ENCODE measurements at regions not wholly inside any gene's neighbourhood (a gene's known extent, or its start where the extent isn't known, plus 50 kb on each side); places are given as distances from the start of the nearest gene placed in this dataset.
A peak's percentile ranks its signal among the peaks of the same experiment; 100 is the strongest.

- Histone ChIP-seq H4K20me1 (replicated peaks; ENCODE audit: insufficient read depth) (no peaks in the 10 kb centered on the region), H3K4me3 (no peak overlapping the region), H3K79me2 (replicated peaks; ENCODE audit: insufficient read depth) (no peaks in the 10 kb centered on the region), H3F3A (replicated peaks; ENCODE audit: low read depth) (no peaks in the 10 kb centered on the region), H3K4me1 (ENCODE audit: insufficient read depth) (no peaks in the 10 kb centered on the region), H3K9me2 (ENCODE audit: insufficient read depth) (no peaks in the 10 kb centered on the region), H3K27ac (ENCODE audit: low read depth) (no peak overlapping the region), H3K27me3 (ENCODE audit: insufficient read depth) (no peaks in the 10 kb centered on the region), H2AFZ (peak overlapping the region; percentile 63; the same call in 1 of the 2 replicates), H3K4me2 (no peak overlapping the region), H3K36me3 (ENCODE audit: insufficient read depth) (no peaks in the 10 kb centered on the region)
- Mint-ChIP-seq H3K36me3 (ENCODE audit: low read depth) (no peaks in the 10 kb centered on the region), H3K27ac (no peak overlapping the region), H3K4me3 (no peak overlapping the region), H3K4me1 (no peaks in the 10 kb centered on the region), H3K9me3 (peaks cover 7% of the 10 kb centered on the region; the same call in 1 of the 3 replicates), H3K27me3 (ENCODE audit: insufficient read depth, low read depth, poor library complexity) (peaks cover 1% of the 10 kb centered on the region)
- no peak for TF ChIP-seq REST (IDR thresholded peaks at IDR 0.05; ENCODE audit: unreplicated experiment)
- TF ChIP-seq EZH2 (IDR thresholded peaks at IDR 0.05; ENCODE audit: low read depth, unreplicated experiment) = no peak
- no peak for TF ChIP-seq JUNB (IDR thresholded peaks at IDR 0.05; ENCODE audit: unreplicated experiment)
- ATAC-seq (no peak), DNase-seq (ENCODE audit: low spot score) (no peak)
Measured at GRCh38 chr10:56633876-56634452, 272.9 kb upstream of the ZWINT start.

- H3K4me2 ChIP-seq = no peak overlapping the region
- Mint-ChIP-seq H3K27ac (no peak overlapping the region), H3K4me3 (no peak overlapping the region), H3K36me3 (ENCODE audit: low read depth) (no peaks in the 10 kb centered on the region), H3K9me3 (no peaks in the 10 kb centered on the region; the same call in 2 of the 3 replicates), H3K4me1 (no peaks in the 10 kb centered on the region), H3K27me3 (ENCODE audit: insufficient read depth, low read depth, poor library complexity) (peaks cover 1% of the 10 kb centered on the region)
- H3K36me3 ChIP-seq (ENCODE audit: insufficient read depth) = no peaks in the 10 kb centered on the region
- ATAC-seq (no peak), DNase-seq (ENCODE audit: low spot score) (no peak)
- no peak overlapping the region for H2AFZ ChIP-seq
- no peaks in the 10 kb centered on the region for H3K9me2 ChIP-seq (ENCODE audit: insufficient read depth)
- no peaks in the 10 kb centered on the region for H3F3A ChIP-seq (replicated peaks; ENCODE audit: low read depth)
- H3K79me2 ChIP-seq (replicated peaks; ENCODE audit: insufficient read depth) = no peaks in the 10 kb centered on the region
- no peaks in the 10 kb centered on the region for H3K4me1 ChIP-seq (ENCODE audit: insufficient read depth)
- no peak overlapping the region for H3K4me3 ChIP-seq
- no peaks in the 10 kb centered on the region for H3K27me3 ChIP-seq (ENCODE audit: insufficient read depth)
- no peaks in the 10 kb centered on the region for H4K20me1 ChIP-seq (replicated peaks; ENCODE audit: insufficient read depth)
- no peak overlapping the region for H3K27ac ChIP-seq (ENCODE audit: low read depth)
- no peak for TF ChIP-seq JUNB (IDR thresholded peaks at IDR 0.05; ENCODE audit: unreplicated experiment)
- no peak for TF ChIP-seq EZH2 (IDR thresholded peaks at IDR 0.05; ENCODE audit: low read depth, unreplicated experiment)
- TF ChIP-seq ETS1 (IDR thresholded peaks at IDR 0.05) = no peak
- no peak for TF ChIP-seq CREB1 (CRISPR knock-in tag; IDR thresholded peaks at IDR 0.05; ENCODE audit: low read depth)
- no peak for TF ChIP-seq CTCF (conservative IDR thresholded peaks at IDR 0.05; ENCODE audit: low read depth in 2 of 2)
- no peak for TF ChIP-seq STAT1 (IDR thresholded peaks at IDR 0.05; ENCODE audit: unreplicated experiment)
- TF ChIP-seq NANOG (IDR thresholded peaks at IDR 0.05; ENCODE audit: borderline replicate concordance) = no peak
- TF ChIP-seq ZNF462 (CRISPR knock-in tag; IDR thresholded peaks at IDR 0.05) = no peak
Measured at GRCh38 chr10:56632537-56632936, 271.5 kb upstream of the ZWINT start.
